Glutamatergic neuron (in vitro differentiated cells): ENCODE measurements at regions not wholly inside any gene's neighbourhood (a gene's known extent, or its start where the extent isn't known, plus 50 kb on each side); places are given as distances from the start of the nearest gene placed in this dataset.
"Not testable (repeated sequence)": the region's sequence is repeated elsewhere in the genome, so short reads cannot be mapped to it uniquely, and the experiment has no call there.

Experiments
- DNase-seq: peaks from one replicate; pipeline ENCODE4 v3.0.0; 2022
- H3K27ac Mint-ChIP-seq: one replicate; pipeline ENCODE4 v1.8.0; 2020; ENCODE audit warnings: mild to moderate bottlenecking, mixed read lengths, inconsistent platforms; ENCODE audit not compliant: unreplicated experiment
- H3K27me3 Mint-ChIP-seq: one replicate; pipeline ENCODE4 v1.8.0; 2020; ENCODE audit warnings: mild to moderate bottlenecking, moderate library complexity, mixed read lengths, inconsistent platforms; ENCODE audit not compliant: unreplicated experiment
- H3K36me3 Mint-ChIP-seq: one replicate; pipeline ENCODE4 v1.8.0; 2020; ENCODE audit warnings: mild to moderate bottlenecking, mixed read lengths, inconsistent platforms; ENCODE audit not compliant: unreplicated experiment
- H3K4me1 Mint-ChIP-seq: one replicate; pipeline ENCODE4 v1.8.0; 2020; ENCODE audit warnings: mild to moderate bottlenecking, low read depth, mixed read lengths, inconsistent platforms; ENCODE audit not compliant: unreplicated experiment
- H3K4me3 Mint-ChIP-seq: one replicate; pipeline ENCODE4 v1.8.0; 2020; ENCODE audit warnings: mild to moderate bottlenecking, mixed read lengths, inconsistent platforms; ENCODE audit not compliant: unreplicated experiment
- H3K9me3 Mint-ChIP-seq: one replicate; pipeline ENCODE4 v1.8.0; 2020; ENCODE audit warnings: mild to moderate bottlenecking, moderate library complexity, mixed read lengths, inconsistent platforms; ENCODE audit not compliant: unreplicated experiment
- TF ChIP-seq, protein P1 (sequence below): fragments of 200-600 bp; sonication (generic); IDR thresholded peaks from one replicate; pipeline ENCODE4 v1.5.0; 2021; ENCODE audit not compliant: partially characterized antibody, unreplicated experiment

DNA sequence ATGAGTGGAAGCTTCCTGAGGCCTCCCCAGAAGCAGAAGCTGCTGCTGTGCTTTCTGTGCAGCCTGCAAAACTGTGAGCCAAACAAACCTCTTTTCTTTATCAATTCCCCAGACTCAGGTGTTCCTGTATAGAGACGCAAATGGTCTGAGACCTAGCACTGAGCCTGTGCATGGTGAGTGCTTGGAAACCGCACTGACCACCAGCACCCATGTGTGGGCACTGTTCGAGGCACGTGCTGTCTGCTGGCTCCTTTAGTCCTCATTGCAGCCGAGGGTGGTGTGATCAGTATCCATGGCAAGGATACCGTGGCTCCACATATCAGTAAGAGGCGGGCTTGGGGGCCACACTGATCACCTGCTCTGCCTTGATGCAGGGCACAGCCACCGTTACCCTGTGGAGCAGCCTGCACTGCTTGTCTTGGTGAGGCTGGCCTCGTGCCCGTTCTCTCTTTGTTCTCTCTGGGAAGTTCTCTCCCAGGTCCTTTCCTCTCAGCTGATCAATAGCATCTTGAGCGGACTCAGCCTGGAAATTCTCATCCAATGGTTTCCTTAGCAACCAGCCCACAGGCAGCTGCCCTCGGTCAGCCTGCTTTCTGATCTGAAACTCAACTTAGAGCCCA is 101.0 kb downstream of the PLXNA1 start:
- Mint-ChIP-seq H3K36me3 (no peaks in the 10 kb centered on the region), H3K4me1 (peaks cover 3% of the 10 kb centered on the region), H3K9me3 (peaks cover 2% of the 10 kb centered on the region), H3K27me3 (no peaks in the 10 kb centered on the region), H3K4me3 (no peak overlapping the region), H3K27ac (peak overlapping the region; percentile 70)
- TF ChIP-seq, protein P1, sequence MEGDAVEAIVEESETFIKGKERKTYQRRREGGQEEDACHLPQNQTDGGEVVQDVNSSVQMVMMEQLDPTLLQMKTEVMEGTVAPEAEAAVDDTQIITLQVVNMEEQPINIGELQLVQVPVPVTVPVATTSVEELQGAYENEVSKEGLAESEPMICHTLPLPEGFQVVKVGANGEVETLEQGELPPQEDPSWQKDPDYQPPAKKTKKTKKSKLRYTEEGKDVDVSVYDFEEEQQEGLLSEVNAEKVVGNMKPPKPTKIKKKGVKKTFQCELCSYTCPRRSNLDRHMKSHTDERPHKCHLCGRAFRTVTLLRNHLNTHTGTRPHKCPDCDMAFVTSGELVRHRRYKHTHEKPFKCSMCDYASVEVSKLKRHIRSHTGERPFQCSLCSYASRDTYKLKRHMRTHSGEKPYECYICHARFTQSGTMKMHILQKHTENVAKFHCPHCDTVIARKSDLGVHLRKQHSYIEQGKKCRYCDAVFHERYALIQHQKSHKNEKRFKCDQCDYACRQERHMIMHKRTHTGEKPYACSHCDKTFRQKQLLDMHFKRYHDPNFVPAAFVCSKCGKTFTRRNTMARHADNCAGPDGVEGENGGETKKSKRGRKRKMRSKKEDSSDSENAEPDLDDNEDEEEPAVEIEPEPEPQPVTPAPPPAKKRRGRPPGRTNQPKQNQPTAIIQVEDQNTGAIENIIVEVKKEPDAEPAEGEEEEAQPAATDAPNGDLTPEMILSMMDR: no peak
- no peak for DNase-seq

DNA sequence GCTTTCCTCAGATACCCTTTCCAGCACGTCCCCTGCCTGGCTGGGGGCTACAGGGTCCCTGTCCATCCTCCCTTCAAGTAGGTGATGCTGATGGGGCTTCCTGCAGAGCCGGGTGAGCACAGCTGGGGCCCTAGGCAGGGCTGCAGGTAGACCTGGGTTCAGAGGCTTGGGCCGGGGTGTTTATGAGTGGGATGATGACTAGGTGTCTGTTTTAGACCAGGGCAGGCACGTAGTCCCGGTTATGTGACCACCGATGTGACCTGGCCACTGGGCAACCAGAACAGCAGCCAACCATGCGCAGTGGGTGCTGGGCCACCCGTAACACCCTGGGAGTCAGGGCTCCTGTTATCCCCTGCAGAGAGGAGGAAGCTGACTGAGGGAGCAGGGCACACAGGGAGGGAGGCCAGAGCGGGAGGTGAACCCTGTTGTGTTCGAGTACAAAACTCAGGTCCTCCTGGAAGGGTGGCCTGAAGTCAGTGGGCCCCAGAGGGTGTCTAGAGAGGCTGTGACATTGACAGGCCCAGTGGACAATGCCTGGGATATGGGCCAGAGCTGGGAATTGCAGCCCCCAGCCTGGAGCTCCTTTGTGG is 101.6 kb downstream of the PLXNA1 start:
- Mint-ChIP-seq H3K4me1 (peaks cover 6% of the 10 kb centered on the region), H3K27ac (peak overlapping the region; percentile 52), H3K9me3 (peaks cover 4% of the 10 kb centered on the region), H3K27me3 (peaks cover 2% of the 10 kb centered on the region), H3K36me3 (no peaks in the 10 kb centered on the region), H3K4me3 (no peak overlapping the region)
- no peak for DNase-seq
- TF ChIP-seq, protein P1: no peak

DNA sequence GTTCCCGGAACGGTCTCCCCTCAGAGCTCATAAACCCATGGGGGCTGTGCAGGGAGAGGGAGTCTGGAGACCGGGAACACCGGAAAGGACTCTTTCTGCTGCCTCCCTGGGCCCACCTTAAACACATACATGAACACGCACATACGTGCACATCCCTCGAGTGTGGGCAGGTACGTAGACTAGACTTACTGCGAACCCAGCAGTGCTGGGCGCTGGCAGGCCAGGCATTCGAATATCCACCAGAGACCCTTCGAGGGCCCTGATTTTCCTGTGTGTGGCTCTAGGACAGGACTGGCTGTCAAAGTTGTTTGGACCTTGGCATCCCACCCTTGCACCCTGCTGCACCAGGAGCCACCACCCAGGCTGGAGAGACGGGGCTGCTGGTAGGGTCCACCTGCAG is 102.7 kb downstream of the PLXNA1 start:
- H3K9me3 Mint-ChIP-seq: peaks cover 5% of the 10 kb centered on the region
- no peak overlapping the region for H3K27ac Mint-ChIP-seq
- TF ChIP-seq, protein P1: no peak

DNA sequence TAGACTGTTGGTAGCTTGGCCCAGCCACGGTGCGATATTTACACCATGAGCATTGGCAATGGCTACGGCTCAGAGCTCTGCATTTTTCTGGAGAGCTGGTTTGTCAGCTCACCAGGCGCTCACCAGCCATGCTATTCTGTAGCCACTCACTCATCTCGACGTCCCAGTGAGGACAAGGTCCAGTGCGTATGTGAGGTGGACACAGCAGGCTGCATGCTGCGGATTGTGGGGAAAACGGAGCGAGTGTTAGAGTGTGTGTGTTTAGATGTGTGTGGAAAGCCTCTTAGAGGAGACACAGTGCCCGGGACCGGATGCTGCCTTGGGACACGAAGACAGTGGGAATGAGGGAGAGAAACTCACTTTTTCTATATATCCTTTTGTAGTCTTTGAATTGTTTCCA is 103.7 kb downstream of the PLXNA1 start:
- peaks cover 17% of the 10 kb centered on the region for H3K4me1 Mint-ChIP-seq
- not testable (repeated sequence) for H3K27ac Mint-ChIP-seq

More for the DNA sequence above, 102.7 kb downstream of the PLXNA1 start:
- H3K4me1 Mint-ChIP-seq: peaks cover 13% of the 10 kb centered on the region
- no peak overlapping the region for H3K4me3 Mint-ChIP-seq
- no peaks in the 10 kb centered on the region for H3K36me3 Mint-ChIP-seq
- H3K27me3 Mint-ChIP-seq: peaks cover 7% of the 10 kb centered on the region
- DNase-seq: no peak

DNA sequence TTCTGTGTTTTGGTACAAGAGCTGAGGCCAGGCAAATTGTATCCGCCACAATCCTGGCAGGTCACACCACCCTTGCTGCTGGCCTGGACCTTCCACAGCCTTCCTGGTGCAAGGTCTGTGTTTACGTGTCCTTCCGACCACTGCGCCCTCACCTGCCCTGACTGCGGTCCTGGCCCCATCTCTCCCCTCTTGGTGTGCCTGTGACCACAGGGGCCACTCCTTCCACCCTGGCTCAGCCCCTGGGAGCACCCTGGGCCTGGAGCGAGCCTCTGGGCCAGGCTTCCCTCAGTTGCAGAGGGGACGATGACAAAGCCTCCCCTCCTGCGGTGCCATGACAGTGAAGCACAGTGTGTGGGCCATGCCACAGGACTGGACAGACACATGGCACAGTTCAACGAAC is 104.5 kb downstream of the PLXNA1 start:
- peaks cover 17% of the 10 kb centered on the region for H3K4me1 Mint-ChIP-seq
- no peaks in the 10 kb centered on the region for H3K36me3 Mint-ChIP-seq
- DNase-seq: no peak
- TF ChIP-seq, protein P1: no peak
- H3K27ac Mint-ChIP-seq: no peak overlapping the region
- no peak overlapping the region for H3K4me3 Mint-ChIP-seq
- H3K27me3 Mint-ChIP-seq: peaks cover 15% of the 10 kb centered on the region
- H3K9me3 Mint-ChIP-seq: peaks cover 5% of the 10 kb centered on the region

More for the DNA sequence above, 103.7 kb downstream of the PLXNA1 start:
- H3K27me3 Mint-ChIP-seq: peaks cover 11% of the 10 kb centered on the region
- DNase-seq, H3K9me3 Mint-ChIP-seq, H3K4me3 Mint-ChIP-seq, H3K36me3 Mint-ChIP-seq: not testable (repeated sequence)
